ENCODE measurements at regions not wholly inside any gene's neighbourhood (a gene's known extent, or its start where the extent isn't known, plus 50 kb on each side); places are given as distances from the start of the nearest gene placed in this dataset.
"Not testable (repeated sequence)": the region's sequence is repeated elsewhere in the genome, so short reads cannot be mapped to it uniquely, and the experiment has no call there.

- 61 to 79% (median 78%) methylated on average over 5 of the region's 5 CpGs for WGBS, 4 donors
- intact Hi-C loops (cut with DNase I) = no loop called here
Observed at GRCh38 chr2:11945139-11946126, 199.0 kb downstream of the LPIN1 start.

GRCh38 chr2:11947956-11948355 lies 201.5 kb downstream of the LPIN1 start:
- intact Hi-C loops (cut with DNase I) = no loop called here
- no peaks in the 10 kb centered on the region for H3K36me3 ChIP-seq
- no peaks in the 10 kb centered on the region for H3K27me3 ChIP-seq
- H3K27ac ChIP-seq = no peak overlapping the region
- no peak overlapping the region for H3K4me3 ChIP-seq
- ATAC-seq (no peak), DNase-seq (no peak)
- no peak for TF ChIP-seq POLR2A (IDR thresholded peaks at IDR 0.05)
- TF ChIP-seq, protein P1, sequence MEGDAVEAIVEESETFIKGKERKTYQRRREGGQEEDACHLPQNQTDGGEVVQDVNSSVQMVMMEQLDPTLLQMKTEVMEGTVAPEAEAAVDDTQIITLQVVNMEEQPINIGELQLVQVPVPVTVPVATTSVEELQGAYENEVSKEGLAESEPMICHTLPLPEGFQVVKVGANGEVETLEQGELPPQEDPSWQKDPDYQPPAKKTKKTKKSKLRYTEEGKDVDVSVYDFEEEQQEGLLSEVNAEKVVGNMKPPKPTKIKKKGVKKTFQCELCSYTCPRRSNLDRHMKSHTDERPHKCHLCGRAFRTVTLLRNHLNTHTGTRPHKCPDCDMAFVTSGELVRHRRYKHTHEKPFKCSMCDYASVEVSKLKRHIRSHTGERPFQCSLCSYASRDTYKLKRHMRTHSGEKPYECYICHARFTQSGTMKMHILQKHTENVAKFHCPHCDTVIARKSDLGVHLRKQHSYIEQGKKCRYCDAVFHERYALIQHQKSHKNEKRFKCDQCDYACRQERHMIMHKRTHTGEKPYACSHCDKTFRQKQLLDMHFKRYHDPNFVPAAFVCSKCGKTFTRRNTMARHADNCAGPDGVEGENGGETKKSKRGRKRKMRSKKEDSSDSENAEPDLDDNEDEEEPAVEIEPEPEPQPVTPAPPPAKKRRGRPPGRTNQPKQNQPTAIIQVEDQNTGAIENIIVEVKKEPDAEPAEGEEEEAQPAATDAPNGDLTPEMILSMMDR (IDR thresholded peaks at IDR 0.05) = no peak
- H3K4me1 ChIP-seq = peaks cover 0 to 17% (median 0%) of the 10 kb centered on the region in 12 donors
- 92 to 95% (median 94%) methylated on average over 4 of the region's 4 CpGs for WGBS, 4 donors
- no peaks in the 10 kb centered on the region for H3K9me3 ChIP-seq

More at GRCh38 chr2:11945139-11946126, 199.0 kb downstream of the LPIN1 start:
- no peak for TF ChIP-seq POLR2A (IDR thresholded peaks at IDR 0.05)
- TF ChIP-seq, protein P1 (IDR thresholded peaks at IDR 0.05) = no peak
- H3K9me3 ChIP-seq = no peaks in the 10 kb centered on the region
- H3K4me3 ChIP-seq = no peak overlapping the region
- H3K27ac ChIP-seq = peak overlapping the region in 1 of 12 donors; percentile 34
- H3K4me1 ChIP-seq = peaks cover 0 to 17% (median 0%) of the 10 kb centered on the region in 12 donors
- no peak for DNase-seq
- H3K36me3 ChIP-seq = no peaks in the 10 kb centered on the region
- no peaks in the 10 kb centered on the region for H3K27me3 ChIP-seq
- ATAC-seq = no peak

DNA sequence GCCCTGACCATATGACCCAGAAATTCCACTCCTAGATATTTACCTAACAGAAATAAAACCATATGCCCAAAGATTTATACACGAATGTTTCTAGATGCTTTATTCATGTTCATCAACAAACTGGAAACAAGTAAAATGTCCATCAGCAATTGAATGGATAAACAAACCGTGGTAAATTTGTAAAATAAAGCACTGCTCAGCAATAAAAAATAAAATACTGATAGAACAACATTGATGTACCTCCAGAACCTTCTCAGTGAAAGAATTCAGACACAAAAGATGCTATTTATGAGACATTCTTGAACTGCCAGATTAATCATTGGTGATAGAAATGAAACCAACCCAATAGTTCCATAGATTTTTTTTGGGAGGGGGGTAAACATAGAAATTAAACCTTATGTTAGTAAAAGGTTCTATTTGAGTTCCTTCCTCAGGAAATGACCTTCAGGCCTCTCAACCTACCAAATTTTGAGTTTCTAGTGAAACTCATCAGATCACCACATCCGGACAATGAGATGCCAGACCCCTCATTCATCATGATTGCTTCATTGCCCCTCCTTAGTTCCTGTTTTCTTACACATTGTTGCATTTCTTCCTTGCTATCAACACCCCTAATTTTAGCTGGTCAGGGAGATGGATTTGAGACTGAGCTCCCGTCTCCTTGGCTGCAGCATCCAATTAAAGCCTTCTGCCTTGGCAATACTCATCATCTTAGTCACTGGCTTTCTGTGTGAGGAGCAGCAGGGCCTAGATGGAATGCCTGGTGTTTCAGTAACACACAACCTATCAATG lies 203.5 kb downstream of the LPIN1 start:
- Histone ChIP-seq H3K9me3 (no peaks in the 10 kb centered on the region), H3K36me3 (no peaks in the 10 kb centered on the region), H3K27me3 (no peaks in the 10 kb centered on the region), H3K4me3 (no peak overlapping the region), H3K27ac (no peak overlapping the region), H3K4me1 (peaks cover 0 to 9% (median 0%) of the 10 kb centered on the region in 12 donors)
- WGBS, 4 donors = 89 to 90% (median 89%) methylated on average over 4 of the region's 4 CpGs
- TF ChIP-seq, protein P1 (IDR thresholded peaks at IDR 0.05) = no peak
- TF ChIP-seq POLR2A (IDR thresholded peaks at IDR 0.05) = no peak
- no peak for DNase-seq
- intact Hi-C loops (cut with DNase I) = loop anchor here in 1 of 10 donors (10.0 kb wide), 1 partner anchor 1045 kb away; no protein-coding TSS in a partner anchor
- ATAC-seq = no peak

DNA sequence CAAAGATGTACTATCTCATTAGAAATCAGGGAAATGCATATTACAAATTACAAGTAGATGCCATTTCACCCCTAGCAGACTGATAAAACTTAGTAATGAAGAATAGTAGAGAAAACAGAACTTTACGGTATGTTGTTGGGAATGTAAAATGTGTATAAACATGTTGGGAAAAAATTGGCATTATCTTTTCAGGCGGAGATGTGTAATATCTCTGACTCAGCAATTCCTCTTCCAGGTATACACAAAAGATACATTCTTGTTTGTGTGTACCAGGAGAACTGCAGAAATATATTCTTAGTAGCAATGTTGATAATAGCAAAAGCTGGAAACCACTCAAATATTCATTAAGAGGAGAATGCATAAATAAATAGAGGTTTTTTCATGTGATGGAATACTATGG lies 204.5 kb downstream of the LPIN1 start:
- no peak overlapping the region for H3K4me3 ChIP-seq
- 94 to 99% (median 95%) methylated on average over 2 of the region's 2 CpGs for WGBS, 4 donors
- ATAC-seq (no peak), DNase-seq (no peak)
- no peak overlapping the region for H3K27ac ChIP-seq
- no peaks in the 10 kb centered on the region for H3K36me3 ChIP-seq
- TF ChIP-seq, protein P1 (IDR thresholded peaks at IDR 0.05) = no peak
- TF ChIP-seq POLR2A (IDR thresholded peaks at IDR 0.05) = no peak
- H3K4me1 ChIP-seq = peaks cover 0 to 6% (median 0%) of the 10 kb centered on the region in 12 donors
- intact Hi-C loops (cut with DNase I) = loop anchor here in 1 of 10 donors (10.0 kb wide), 1 partner anchor 1044 kb away; no protein-coding TSS in a partner anchor
- H3K9me3 ChIP-seq = no peaks in the 10 kb centered on the region
- H3K27me3 ChIP-seq = no peaks in the 10 kb centered on the region

- not testable (repeated sequence) for DNase-seq, H3K27ac ChIP-seq, H3K27me3 ChIP-seq, H3K4me1 ChIP-seq, H3K36me3 ChIP-seq, H3K9me3 ChIP-seq, ATAC-seq, H3K4me3 ChIP-seq
- intact Hi-C loops (cut with DNase I) = loop anchor here in 1 of 10 donors (10.0 kb wide), 1 partner anchor 1043 kb away; no protein-coding TSS in a partner anchor
- 88 to 94% (median 92%) methylated on average over 6 of the region's 6 CpGs for WGBS, 4 donors
Observed at GRCh38 chr2:11951492-11951891, 205.1 kb downstream of the LPIN1 start.
